ENCODE measurements at regions not wholly inside any gene's neighbourhood (a gene's known extent, or its start where the extent isn't known, plus 50 kb on each side); places are given as distances from the start of the nearest gene placed in this dataset.

DNA sequence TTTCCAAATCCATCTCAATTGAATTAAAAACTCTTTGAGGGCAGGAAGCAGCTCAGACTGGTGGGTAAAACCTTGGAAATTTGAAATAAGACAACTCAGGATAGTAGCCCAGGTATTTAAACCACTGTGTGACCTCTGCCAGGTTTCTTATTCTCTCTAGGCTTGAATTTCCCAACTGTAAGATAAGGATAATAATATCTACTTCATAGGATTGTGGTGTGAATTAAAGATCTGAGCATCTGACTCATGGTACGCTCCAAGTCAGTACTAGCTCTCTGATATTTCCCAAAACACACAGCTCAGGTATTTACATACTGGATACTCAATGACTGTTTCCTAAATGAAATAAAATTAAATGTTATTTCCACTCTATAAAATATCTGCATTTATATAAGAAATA lies 337.2 kb downstream of the LTN1 start (continued):
- TF ChIP-seq, protein P1, sequence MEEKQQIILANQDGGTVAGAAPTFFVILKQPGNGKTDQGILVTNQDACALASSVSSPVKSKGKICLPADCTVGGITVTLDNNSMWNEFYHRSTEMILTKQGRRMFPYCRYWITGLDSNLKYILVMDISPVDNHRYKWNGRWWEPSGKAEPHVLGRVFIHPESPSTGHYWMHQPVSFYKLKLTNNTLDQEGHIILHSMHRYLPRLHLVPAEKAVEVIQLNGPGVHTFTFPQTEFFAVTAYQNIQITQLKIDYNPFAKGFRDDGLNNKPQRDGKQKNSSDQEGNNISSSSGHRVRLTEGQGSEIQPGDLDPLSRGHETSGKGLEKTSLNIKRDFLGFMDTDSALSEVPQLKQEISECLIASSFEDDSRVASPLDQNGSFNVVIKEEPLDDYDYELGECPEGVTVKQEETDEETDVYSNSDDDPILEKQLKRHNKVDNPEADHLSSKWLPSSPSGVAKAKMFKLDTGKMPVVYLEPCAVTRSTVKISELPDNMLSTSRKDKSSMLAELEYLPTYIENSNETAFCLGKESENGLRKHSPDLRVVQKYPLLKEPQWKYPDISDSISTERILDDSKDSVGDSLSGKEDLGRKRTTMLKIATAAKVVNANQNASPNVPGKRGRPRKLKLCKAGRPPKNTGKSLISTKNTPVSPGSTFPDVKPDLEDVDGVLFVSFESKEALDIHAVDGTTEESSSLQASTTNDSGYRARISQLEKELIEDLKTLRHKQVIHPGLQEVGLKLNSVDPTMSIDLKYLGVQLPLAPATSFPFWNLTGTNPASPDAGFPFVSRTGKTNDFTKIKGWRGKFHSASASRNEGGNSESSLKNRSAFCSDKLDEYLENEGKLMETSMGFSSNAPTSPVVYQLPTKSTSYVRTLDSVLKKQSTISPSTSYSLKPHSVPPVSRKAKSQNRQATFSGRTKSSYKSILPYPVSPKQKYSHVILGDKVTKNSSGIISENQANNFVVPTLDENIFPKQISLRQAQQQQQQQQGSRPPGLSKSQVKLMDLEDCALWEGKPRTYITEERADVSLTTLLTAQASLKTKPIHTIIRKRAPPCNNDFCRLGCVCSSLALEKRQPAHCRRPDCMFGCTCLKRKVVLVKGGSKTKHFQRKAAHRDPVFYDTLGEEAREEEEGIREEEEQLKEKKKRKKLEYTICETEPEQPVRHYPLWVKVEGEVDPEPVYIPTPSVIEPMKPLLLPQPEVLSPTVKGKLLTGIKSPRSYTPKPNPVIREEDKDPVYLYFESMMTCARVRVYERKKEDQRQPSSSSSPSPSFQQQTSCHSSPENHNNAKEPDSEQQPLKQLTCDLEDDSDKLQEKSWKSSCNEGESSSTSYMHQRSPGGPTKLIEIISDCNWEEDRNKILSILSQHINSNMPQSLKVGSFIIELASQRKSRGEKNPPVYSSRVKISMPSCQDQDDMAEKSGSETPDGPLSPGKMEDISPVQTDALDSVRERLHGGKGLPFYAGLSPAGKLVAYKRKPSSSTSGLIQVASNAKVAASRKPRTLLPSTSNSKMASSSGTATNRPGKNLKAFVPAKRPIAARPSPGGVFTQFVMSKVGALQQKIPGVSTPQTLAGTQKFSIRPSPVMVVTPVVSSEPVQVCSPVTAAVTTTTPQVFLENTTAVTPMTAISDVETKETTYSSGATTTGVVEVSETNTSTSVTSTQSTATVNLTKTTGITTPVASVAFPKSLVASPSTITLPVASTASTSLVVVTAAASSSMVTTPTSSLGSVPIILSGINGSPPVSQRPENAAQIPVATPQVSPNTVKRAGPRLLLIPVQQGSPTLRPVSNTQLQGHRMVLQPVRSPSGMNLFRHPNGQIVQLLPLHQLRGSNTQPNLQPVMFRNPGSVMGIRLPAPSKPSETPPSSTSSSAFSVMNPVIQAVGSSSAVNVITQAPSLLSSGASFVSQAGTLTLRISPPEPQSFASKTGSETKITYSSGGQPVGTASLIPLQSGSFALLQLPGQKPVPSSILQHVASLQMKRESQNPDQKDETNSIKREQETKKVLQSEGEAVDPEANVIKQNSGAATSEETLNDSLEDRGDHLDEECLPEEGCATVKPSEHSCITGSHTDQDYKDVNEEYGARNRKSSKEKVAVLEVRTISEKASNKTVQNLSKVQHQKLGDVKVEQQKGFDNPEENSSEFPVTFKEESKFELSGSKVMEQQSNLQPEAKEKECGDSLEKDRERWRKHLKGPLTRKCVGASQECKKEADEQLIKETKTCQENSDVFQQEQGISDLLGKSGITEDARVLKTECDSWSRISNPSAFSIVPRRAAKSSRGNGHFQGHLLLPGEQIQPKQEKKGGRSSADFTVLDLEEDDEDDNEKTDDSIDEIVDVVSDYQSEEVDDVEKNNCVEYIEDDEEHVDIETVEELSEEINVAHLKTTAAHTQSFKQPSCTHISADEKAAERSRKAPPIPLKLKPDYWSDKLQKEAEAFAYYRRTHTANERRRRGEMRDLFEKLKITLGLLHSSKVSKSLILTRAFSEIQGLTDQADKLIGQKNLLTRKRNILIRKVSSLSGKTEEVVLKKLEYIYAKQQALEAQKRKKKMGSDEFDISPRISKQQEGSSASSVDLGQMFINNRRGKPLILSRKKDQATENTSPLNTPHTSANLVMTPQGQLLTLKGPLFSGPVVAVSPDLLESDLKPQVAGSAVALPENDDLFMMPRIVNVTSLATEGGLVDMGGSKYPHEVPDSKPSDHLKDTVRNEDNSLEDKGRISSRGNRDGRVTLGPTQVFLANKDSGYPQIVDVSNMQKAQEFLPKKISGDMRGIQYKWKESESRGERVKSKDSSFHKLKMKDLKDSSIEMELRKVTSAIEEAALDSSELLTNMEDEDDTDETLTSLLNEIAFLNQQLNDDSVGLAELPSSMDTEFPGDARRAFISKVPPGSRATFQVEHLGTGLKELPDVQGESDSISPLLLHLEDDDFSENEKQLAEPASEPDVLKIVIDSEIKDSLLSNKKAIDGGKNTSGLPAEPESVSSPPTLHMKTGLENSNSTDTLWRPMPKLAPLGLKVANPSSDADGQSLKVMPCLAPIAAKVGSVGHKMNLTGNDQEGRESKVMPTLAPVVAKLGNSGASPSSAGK (IDR thresholded peaks at IDR 0.05), result no peak
- no peak for TF ChIP-seq ARID1B (IDR thresholded peaks at IDR 0.05)
- TF ChIP-seq HEY1 (CRISPR knock-in tag; IDR thresholded peaks at IDR 0.05; ENCODE audit: borderline replicate concordance), result no peak
- TF ChIP-seq NFE2 (IDR thresholded peaks at IDR 0.05; ENCODE audit: low read depth), result no peak
- no peak for TF ChIP-seq ZNF23 (CRISPR knock-in tag; IDR thresholded peaks at IDR 0.05)
- TF ChIP-seq, protein P2, sequence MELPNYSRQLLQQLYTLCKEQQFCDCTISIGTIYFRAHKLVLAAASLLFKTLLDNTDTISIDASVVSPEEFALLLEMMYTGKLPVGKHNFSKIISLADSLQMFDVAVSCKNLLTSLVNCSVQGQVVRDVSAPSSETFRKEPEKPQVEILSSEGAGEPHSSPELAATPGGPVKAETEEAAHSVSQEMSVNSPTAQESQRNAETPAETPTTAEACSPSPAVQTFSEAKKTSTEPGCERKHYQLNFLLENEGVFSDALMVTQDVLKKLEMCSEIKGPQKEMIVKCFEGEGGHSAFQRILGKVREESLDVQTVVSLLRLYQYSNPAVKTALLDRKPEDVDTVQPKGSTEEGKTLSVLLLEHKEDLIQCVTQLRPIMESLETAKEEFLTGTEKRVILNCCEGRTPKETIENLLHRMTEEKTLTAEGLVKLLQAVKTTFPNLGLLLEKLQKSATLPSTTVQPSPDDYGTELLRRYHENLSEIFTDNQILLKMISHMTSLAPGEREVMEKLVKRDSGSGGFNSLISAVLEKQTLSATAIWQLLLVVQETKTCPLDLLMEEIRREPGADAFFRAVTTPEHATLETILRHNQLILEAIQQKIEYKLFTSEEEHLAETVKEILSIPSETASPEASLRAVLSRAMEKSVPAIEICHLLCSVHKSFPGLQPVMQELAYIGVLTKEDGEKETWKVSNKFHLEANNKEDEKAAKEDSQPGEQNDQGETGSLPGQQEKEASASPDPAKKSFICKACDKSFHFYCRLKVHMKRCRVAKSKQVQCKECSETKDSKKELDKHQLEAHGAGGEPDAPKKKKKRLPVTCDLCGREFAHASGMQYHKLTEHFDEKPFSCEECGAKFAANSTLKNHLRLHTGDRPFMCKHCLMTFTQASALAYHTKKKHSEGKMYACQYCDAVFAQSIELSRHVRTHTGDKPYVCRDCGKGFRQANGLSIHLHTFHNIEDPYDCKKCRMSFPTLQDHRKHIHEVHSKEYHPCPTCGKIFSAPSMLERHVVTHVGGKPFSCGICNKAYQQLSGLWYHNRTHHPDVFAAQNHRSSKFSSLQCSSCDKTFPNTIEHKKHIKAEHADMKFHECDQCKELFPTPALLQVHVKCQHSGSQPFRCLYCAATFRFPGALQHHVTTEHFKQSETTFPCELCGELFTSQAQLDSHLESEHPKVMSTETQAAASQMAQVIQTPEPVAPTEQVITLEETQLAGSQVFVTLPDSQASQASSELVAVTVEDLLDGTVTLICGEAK (IDR thresholded peaks at IDR 0.05), result no peak
- TF ChIP-seq, protein P2 (CRISPR knock-in tag; IDR thresholded peaks at IDR 0.05), result no peak
